IPS DF 19.7 (cell line): ENCODE measurements at regions not wholly inside any gene's neighbourhood (a gene's known extent, or its start where the extent isn't known, plus 50 kb on each side); places are given as distances from the start of the nearest gene placed in this dataset.

Experiments
- DNase-seq: peaks from one replicate; pipeline ENCODE4 v3.0.0-alpha.2; 2013; ENCODE audit warnings: low read depth, low spot score

GRCh38 chr5:167877924-167878323, 413.5 kb upstream of the WWC1 start:
- DNase-seq: no peak

GRCh38 chr5:167880420-167880819, 411.0 kb upstream of the WWC1 start:
- DNase-seq: no peak

- DNase-seq: no peak
Measured at GRCh38 chr5:167881041-167881440, 410.4 kb upstream of the WWC1 start.

- DNase-seq: no peak
Measured at GRCh38 chr5:167886196-167886595, 405.2 kb upstream of the WWC1 start.

- DNase-seq: no peak
Measured at GRCh38 chr5:167888393-167888792, 403.1 kb upstream of the WWC1 start.

GRCh38 chr5:167889276-167889675, 402.2 kb upstream of the WWC1 start:
- DNase-seq: no peak

- no peak for DNase-seq
Measured at GRCh38 chr5:167892352-167893115, 398.9 kb upstream of the WWC1 start.

- DNase-seq: no peak
Measured at GRCh38 chr5:167893271-167893670, 398.2 kb upstream of the WWC1 start.

GRCh38 chr5:167894631-167895472, 396.6 kb upstream of the WWC1 start:
- no peak for DNase-seq

- no peak for DNase-seq
Measured at GRCh38 chr5:167895899-167896659, 395.4 kb upstream of the WWC1 start.

- DNase-seq: no peak
Measured at GRCh38 chr5:167896814-167897213, 394.6 kb upstream of the WWC1 start.

GRCh38 chr5:167897371-167897770, 394.1 kb upstream of the WWC1 start:
- no peak for DNase-seq

- DNase-seq: no peak
Measured at GRCh38 chr5:167898361-167899042, 392.9 kb upstream of the WWC1 start.

- no peak for DNase-seq
Measured at GRCh38 chr5:167899490-167900070, 391.9 kb upstream of the WWC1 start.

GRCh38 chr5:167900340-167900935, 391.0 kb upstream of the WWC1 start:
- DNase-seq: no peak

- no peak for DNase-seq
Measured at GRCh38 chr5:167902298-167902697, 389.1 kb upstream of the WWC1 start.

- no peak for DNase-seq
Measured at GRCh38 chr5:167903243-167903642, 388.2 kb upstream of the WWC1 start.

GRCh38 chr5:167903659-167904058, 387.8 kb upstream of the WWC1 start:
- no peak for DNase-seq

- DNase-seq: no peak
Measured at GRCh38 chr5:167905919-167906853, 385.3 kb upstream of the WWC1 start.

- no peak for DNase-seq
Measured at GRCh38 chr5:167908606-167909005, 382.8 kb upstream of the WWC1 start.
